ENCODE measurements at regions not wholly inside any gene's neighbourhood (a gene's known extent, or its start where the extent isn't known, plus 50 kb on each side); places are given as distances from the start of the nearest gene placed in this dataset.

GRCh38 chr2:121004359-121004758 lies 268.7 kb downstream of the GLI2 start:
- H3K27me3 ChIP-seq: no peaks in the 10 kb centered on the region
- no peaks in the 10 kb centered on the region for H3K36me3 ChIP-seq
- H3K9me3 ChIP-seq: no peaks in the 10 kb centered on the region
- no peak overlapping the region for H3K4me3 ChIP-seq
- H3K27ac ChIP-seq: no peak overlapping the region
- TF ChIP-seq CTCF (IDR thresholded peaks at IDR 0.05): no peak
- TF ChIP-seq POLR2A (IDR thresholded peaks at IDR 0.05): no peak
- intact Hi-C loops (cut with DNase I; ENCODE audit: low total_unique reads): no loop called here
- DNase-seq: no peak
- no peaks in the 10 kb centered on the region for H3K4me1 ChIP-seq

GRCh38 chr2:121004950-121005349 lies 269.3 kb downstream of the GLI2 start:
- Histone ChIP-seq H3K27me3 (no peaks in the 10 kb centered on the region), H3K9me3 (no peaks in the 10 kb centered on the region), H3K36me3 (no peaks in the 10 kb centered on the region), H3K27ac (no peak overlapping the region), H3K4me1 (no peaks in the 10 kb centered on the region), H3K4me3 (no peak overlapping the region)
- intact Hi-C loops (cut with DNase I; ENCODE audit: low total_unique reads): no loop called here
- TF ChIP-seq CTCF (IDR thresholded peaks at IDR 0.05) (no peak), POLR2A (IDR thresholded peaks at IDR 0.05) (no peak)
- no peak for DNase-seq

- Histone ChIP-seq H3K36me3 (no peaks in the 10 kb centered on the region), H3K4me1 (no peaks in the 10 kb centered on the region), H3K9me3 (no peaks in the 10 kb centered on the region), H3K4me3 (no peak overlapping the region), H3K27me3 (no peaks in the 10 kb centered on the region), H3K27ac (no peak overlapping the region)
- DNase-seq: no peak
- intact Hi-C loops (cut with DNase I; ENCODE audit: low total_unique reads): no loop called here
- no peak for TF ChIP-seq CTCF (IDR thresholded peaks at IDR 0.05)
Measured at GRCh38 chr2:121005453-121005852, 269.8 kb downstream of the GLI2 start.

- Histone ChIP-seq H3K27ac (no peak overlapping the region), H3K4me3 (no peak overlapping the region), H3K4me1 (no peaks in the 10 kb centered on the region), H3K36me3 (no peaks in the 10 kb centered on the region), H3K9me3 (no peaks in the 10 kb centered on the region), H3K27me3 (no peaks in the 10 kb centered on the region)
- no peak for DNase-seq
- intact Hi-C loops (cut with DNase I; ENCODE audit: low total_unique reads): no loop called here
- TF ChIP-seq POLR2A (IDR thresholded peaks at IDR 0.05) (no peak), CTCF (IDR thresholded peaks at IDR 0.05) (no peak)
Measured at GRCh38 chr2:121006743-121007489, 271.2 kb downstream of the GLI2 start.

GRCh38 chr2:121007490-121007853 lies 271.8 kb downstream of the GLI2 start:
- no peaks in the 10 kb centered on the region for H3K9me3 ChIP-seq
- H3K36me3 ChIP-seq: no peaks in the 10 kb centered on the region
- TF ChIP-seq POLR2A (IDR thresholded peaks at IDR 0.05) (no peak), CTCF (IDR thresholded peaks at IDR 0.05) (no peak)
- DNase-seq: no peak
- H3K4me3 ChIP-seq: no peak overlapping the region
- H3K27ac ChIP-seq: no peak overlapping the region
- no peaks in the 10 kb centered on the region for H3K27me3 ChIP-seq
- intact Hi-C loops (cut with DNase I; ENCODE audit: low total_unique reads): no loop called here
- no peaks in the 10 kb centered on the region for H3K4me1 ChIP-seq
